NCI-H446 treated with DMSO at 0.1 percent for 48 hours (cell line): ENCODE measurements at regions not wholly inside any gene's neighbourhood (a gene's known extent, or its start where the extent isn't known, plus 50 kb on each side); places are given as distances from the start of the nearest gene placed in this dataset.
A peak's percentile ranks its signal among the peaks of the same experiment; 100 is the strongest.

Source experiments
- DNase-seq: peaks from one replicate; lab custom pipeline; 2025; lab: John Stamatoyannopoulos, UW

DNA sequence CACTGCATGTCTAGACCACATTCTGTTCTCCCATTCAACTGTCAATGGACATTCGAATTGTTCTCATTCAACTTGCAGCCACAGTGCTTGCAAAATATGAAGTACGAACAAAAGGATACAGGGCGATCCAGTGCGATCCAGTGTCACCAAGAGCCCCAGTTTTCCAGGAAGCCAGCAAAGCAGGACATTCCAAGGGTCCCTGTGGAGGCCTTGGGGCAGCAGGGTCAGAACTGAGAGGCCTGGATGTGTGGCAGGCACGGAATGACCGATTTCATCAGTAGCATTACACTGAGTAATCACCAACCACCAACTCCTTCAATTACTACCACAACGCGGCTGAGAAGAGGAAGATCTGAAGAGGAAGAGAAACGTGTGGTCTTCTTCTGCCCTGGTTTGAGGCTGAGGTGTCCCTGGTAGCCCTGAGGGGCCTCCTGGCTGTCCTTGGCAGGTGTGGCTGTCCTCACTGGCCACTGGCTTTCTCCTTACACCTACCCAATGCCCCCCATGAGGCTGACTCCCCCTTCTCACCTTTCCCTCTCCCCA lies 172.7 kb upstream of the FHL2 start:
- DNase-seq, result no peak

- DNase-seq, result no peak
Measured at GRCh38 chr2:105570757-105571156, 171.9 kb upstream of the FHL2 start.

DNA sequence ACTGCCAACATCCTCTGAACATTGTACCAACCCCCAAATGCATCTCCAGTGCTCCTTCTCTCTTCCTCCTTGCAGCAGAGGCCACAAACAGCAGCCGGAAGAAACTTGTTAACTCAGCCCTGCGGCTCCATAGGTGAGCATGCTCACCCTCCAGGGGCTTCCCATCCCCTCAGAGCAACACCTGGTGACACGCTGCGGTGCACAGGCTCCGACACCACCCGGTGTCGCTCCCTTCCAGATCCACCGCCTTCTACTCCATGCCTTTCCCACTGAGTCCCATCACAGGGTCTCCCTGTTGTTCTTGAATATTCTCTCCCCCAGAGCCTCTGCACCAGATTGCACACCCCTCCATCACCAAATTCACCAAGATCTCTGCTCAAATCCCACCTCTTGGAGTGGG lies 171.5 kb upstream of the FHL2 start:
- no peak for DNase-seq

- DNase-seq, result no peak
Measured at GRCh38 chr2:105569606-105570005, 170.8 kb upstream of the FHL2 start.

- no peak for DNase-seq
Measured at GRCh38 chr2:105567996-105568494, 169.2 kb upstream of the FHL2 start.

DNA sequence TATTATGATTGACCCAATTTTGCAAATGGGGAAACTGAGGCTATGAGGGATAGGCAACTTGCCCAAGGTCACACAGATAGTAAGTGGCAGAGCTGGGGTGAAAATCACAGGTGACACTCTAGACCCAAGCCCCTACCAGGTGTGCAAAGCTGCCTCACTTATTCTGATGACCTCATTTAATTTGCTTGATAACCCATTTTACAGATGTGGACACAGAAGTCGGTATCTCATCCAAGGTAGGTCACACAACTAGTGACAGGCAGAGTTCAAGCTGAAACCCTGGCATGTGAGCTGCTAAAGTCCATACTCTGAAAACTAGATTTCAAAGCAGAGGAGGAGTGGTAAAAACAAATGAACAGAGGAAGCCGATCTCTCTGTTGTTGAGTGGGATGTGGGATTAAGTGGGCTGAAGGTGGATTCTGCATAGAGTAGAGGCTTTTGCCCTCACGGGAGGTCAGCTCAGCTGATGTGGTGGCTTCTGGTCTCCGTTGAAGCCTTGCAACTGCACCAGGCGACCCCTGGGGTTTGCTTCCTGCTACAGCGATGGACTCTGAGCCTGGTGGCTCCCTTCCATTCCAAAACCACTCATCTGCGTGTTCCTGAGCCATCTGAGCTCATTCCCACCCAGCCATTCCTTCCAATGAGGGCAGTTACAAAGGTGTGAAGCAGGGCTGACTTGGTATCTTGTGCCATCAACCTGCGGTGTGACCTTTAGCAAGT lies 164.3 kb upstream of the FHL2 start:
- no peak for DNase-seq

- no peak for DNase-seq
Measured at GRCh38 chr2:105561401-105561800, 162.6 kb upstream of the FHL2 start.

- DNase-seq, result no peak
Measured at GRCh38 chr2:105560157-105560556, 161.3 kb upstream of the FHL2 start.

GRCh38 chr2:105557021-105557920 lies 158.4 kb upstream of the FHL2 start:
- DNase-seq, result no peak

GRCh38 chr2:105556366-105556765 lies 157.5 kb upstream of the FHL2 start:
- DNase-seq, result no peak

- DNase-seq, result no peak
Measured at GRCh38 chr2:105554235-105554634, 155.4 kb upstream of the FHL2 start.

- no peak for DNase-seq
Measured at GRCh38 chr2:105553538-105554196, 154.8 kb upstream of the FHL2 start.

DNA sequence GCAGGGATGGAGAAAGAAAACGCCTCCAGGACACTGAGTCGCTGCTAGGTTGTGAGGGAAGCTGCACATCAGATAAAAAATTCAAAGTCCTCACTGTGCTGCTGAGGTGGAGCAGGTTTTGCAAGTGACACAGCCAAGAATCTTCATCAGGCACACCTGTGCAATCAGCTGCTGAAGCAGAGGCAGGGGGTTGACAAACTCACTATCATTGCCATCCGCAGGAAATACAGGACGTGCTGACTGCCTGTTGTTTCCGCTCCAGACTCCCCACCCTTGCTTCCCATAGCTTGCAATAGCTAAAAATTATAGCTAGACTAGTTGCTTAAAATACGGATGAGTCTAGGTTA lies 147.8 kb upstream of the FHL2 start:
- DNase-seq, result no peak

GRCh38 chr2:105545730-105546627 lies 147.1 kb upstream of the FHL2 start:
- peak; percentile 3 for DNase-seq

GRCh38 chr2:105544591-105545377 lies 145.9 kb upstream of the FHL2 start:
- DNase-seq, result no peak

DNA sequence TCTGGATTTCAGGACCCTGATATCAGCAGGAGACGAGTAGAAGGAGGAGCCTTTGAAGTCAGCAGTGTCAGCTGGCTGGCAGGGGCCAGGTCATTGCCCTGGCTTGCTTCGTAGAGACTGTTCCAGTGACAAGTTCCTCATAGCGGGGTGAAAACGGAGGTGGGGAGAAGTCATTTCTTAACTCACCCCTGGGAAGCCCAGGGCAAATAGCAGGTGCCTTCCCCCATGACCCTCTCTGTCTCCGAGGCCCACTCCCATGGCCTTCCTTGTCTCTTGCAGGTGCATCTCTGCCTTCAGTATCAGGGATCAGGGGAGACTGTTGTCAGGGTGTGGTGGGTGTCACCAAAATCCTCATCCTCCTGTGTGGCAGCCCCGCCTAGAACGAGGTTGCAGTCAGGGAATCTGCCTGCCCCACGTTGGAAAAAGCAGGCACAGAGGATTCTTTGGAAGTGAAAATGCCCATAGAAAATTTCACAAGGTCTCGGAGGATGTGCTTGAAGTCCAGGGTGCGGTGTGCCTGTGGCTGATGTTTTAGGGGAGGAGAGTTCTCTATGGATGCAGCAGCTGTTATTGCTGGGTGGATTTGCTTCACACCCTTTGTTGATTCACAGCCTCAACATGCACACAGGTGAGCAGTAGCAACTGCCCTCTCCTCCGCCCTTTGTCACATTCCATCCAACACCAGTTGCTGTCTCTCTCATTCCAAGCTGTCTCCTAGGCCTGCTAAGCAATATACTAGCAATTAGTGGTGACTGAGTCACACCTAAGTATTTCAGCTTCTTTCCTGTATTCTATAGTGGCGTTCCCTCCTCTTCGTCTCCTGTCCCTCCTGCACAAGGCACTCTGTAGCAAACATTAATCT lies 142.6 kb upstream of the FHL2 start:
- no peak for DNase-seq

DNA sequence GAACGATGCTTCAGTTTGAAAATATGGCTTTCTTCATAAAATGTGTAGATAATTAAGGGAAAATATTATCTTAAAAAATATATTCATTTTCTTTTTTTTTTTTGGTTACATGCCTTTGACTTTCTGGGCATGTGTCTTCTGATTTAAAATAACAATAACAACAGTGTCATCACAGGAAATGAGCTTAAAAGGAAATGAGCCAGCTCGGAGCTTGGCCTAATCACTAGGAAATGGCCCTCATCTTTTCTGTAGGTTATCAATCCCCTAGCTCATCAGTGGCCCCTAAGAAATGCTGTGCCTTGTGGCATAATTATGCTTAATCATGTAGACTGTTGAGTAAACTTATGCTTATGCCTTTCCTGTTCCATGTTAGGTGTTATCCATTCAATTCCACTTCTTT lies 141.8 kb upstream of the FHL2 start:
- no peak for DNase-seq

DNA sequence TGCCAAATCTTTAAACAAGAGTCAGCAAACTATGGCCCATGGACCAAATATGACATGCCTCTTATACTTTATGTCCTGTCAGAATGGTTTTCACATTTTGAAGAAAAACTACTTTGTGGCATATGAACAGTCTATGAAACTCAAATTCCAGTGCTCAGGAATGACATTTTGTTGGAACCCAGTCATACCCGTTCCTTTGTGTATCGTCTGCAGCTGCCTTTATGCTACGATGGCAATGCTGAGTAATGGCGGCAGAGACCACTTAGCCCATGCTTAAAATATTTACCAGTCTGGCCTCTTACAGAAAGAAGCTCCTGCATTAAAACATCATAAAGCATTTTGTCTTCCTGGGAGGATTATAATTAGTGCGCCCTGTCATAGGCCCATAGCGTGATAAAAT lies 140.5 kb upstream of the FHL2 start:
- no peak for DNase-seq

DNA sequence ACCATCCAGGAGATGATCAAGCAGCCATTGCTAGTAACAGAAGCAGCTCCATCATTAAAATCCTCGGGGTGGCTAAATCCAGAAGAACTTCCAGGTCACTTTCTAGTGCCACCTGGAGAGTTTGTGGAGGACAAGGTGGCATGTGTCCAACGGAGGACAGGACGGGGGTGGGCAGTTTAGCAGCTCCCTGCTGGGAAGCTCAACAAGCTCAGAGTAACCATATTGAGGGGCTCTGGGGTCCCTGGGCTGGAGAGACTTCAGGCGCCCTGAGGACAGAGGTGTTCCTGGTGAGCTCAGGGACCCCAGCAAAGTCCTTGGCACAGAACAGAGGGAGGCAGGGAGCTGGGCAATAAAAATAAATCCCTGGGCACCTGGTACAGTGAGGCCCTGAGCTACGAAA lies 140.0 kb upstream of the FHL2 start:
- no peak for DNase-seq

GRCh38 chr2:105537920-105538319 lies 139.1 kb upstream of the FHL2 start:
- no peak for DNase-seq
